Neutrophil (primary cell): ENCODE measurements at regions not wholly inside any gene's neighbourhood (a gene's known extent, or its start where the extent isn't known, plus 50 kb on each side); places are given as distances from the start of the nearest gene placed in this dataset.
"Not testable (repeated sequence)": the region's sequence is repeated elsewhere in the genome, so short reads cannot be mapped to it uniquely, and the experiment has no call there.

ENCODE experiments used
- H3K27ac ChIP-seq: fragments of 200-600 bp; sonication (generic); 2 replicates; pipeline ENCODE4 v1.5.1; 2016; ENCODE audit warnings: mild to moderate bottlenecking, moderate library complexity
- H3K27me3 ChIP-seq: fragments of 200-600 bp; sonication (generic); 2 replicates; pipeline ENCODE4 v1.6.0; 2016; ENCODE audit warnings: mild to moderate bottlenecking
- H3K36me3 ChIP-seq: fragments of 200-600 bp; sonication (generic); 2 replicates; pipeline ENCODE4 v1.5.1; 2017
- H3K4me1 ChIP-seq, 2 experiments: fragments of 200-600 bp in 1 of 2; sonication (generic) in 1 of 2; 1 replicate in 1 of 2; 2 replicates in 1 of 2; pipeline versions ENCODE4 v1.5.1 to v1.6.1; 2013 to 2016; ENCODE audit warnings: low read depth in 1 of 2, low read length in 1 of 2, mild to moderate bottlenecking in 1 of 2, moderate library complexity in 1 of 2; ENCODE audit not compliant: control insufficient read depth in 1 of 2, insufficient read depth in 1 of 2
- H3K4me3 ChIP-seq, 2 experiments: fragments of 200-600 bp in 1 of 2; sonication (generic) in 1 of 2; 1 replicate in 1 of 2; 2 replicates in 1 of 2; pipeline ENCODE4 v1.5.1; 2013 to 2016; ENCODE audit warnings: low read depth in 1 of 2, low read length in 1 of 2, mild to moderate bottlenecking in 1 of 2, moderate library complexity in 1 of 2
- H3K9me3 ChIP-seq: fragments of 200-600 bp; sonication (generic); 2 replicates; pipeline ENCODE4 v1.5.1; 2016
- CTCF ChIP-seq: fragments of 200-600 bp; sonication (generic); IDR thresholded peaks from 2 replicates; pipeline ENCODE4 v1.5.1; 2016; ENCODE audit warnings: antibody characterized with exemption

GRCh38 chr5:125236007-125236406 is 489.6 kb upstream of the ZNF608 start:
- TF ChIP-seq CTCF = no peak
- H3K4me1 ChIP-seq = no peaks in the 10 kb centered on the region
- no peak overlapping the region for H3K4me3 ChIP-seq
- H3K9me3 ChIP-seq = no peaks in the 10 kb centered on the region
- no peak overlapping the region for H3K27ac ChIP-seq
- H3K27me3 ChIP-seq = no peaks in the 10 kb centered on the region
- no peaks in the 10 kb centered on the region for H3K36me3 ChIP-seq

- no peak for TF ChIP-seq CTCF
- Histone ChIP-seq H3K4me1 (no peaks in the 10 kb centered on the region), H3K27ac (no peak overlapping the region), H3K27me3 (no peaks in the 10 kb centered on the region), H3K4me3 (no peak overlapping the region), H3K9me3 (no peaks in the 10 kb centered on the region), H3K36me3 (no peaks in the 10 kb centered on the region)
These were observed 490.5 kb upstream of the ZNF608 start for GRCh38 chr5:125236981-125237380.

- Histone ChIP-seq H3K27ac (no peak overlapping the region), H3K9me3 (no peaks in the 10 kb centered on the region), H3K4me3 (no peak overlapping the region), H3K27me3 (no peaks in the 10 kb centered on the region), H3K4me1 (no peaks in the 10 kb centered on the region), H3K36me3 (no peaks in the 10 kb centered on the region)
- TF ChIP-seq CTCF = no peak
These were observed 498.1 kb upstream of the ZNF608 start for GRCh38 chr5:125244531-125244930.

- H3K4me3 ChIP-seq = no peak overlapping the region
- no peaks in the 10 kb centered on the region for H3K27me3 ChIP-seq
- no peaks in the 10 kb centered on the region for H3K9me3 ChIP-seq
- H3K27ac ChIP-seq = no peak overlapping the region
- H3K36me3 ChIP-seq = no peaks in the 10 kb centered on the region
- no peaks in the 10 kb centered on the region for H3K4me1 ChIP-seq
- TF ChIP-seq CTCF = no peak
These were observed 498.8 kb upstream of the ZNF608 start for GRCh38 chr5:125245216-125245615.

- Histone ChIP-seq H3K9me3 (no peaks in the 10 kb centered on the region), H3K4me1 (no peaks in the 10 kb centered on the region), H3K27me3 (no peaks in the 10 kb centered on the region), H3K27ac (no peak overlapping the region), H3K4me3 (no peak overlapping the region), H3K36me3 (no peaks in the 10 kb centered on the region)
- TF ChIP-seq CTCF = no peak
These were observed 503.0 kb upstream of the ZNF608 start for GRCh38 chr5:125249400-125249799.

GRCh38 chr5:125251703-125252102 is 505.3 kb upstream of the ZNF608 start:
- no peaks in the 10 kb centered on the region for H3K27me3 ChIP-seq
- no peaks in the 10 kb centered on the region for H3K4me1 ChIP-seq
- H3K9me3 ChIP-seq = no peaks in the 10 kb centered on the region

GRCh38 chr5:125253634-125254033 is 507.2 kb upstream of the ZNF608 start:
- not testable (repeated sequence) for H3K27me3 ChIP-seq, H3K36me3 ChIP-seq, H3K9me3 ChIP-seq

More at GRCh38 chr5:125251703-125252102, 505.3 kb upstream of the ZNF608 start:
- H3K4me3 ChIP-seq = no peak overlapping the region
- H3K27ac ChIP-seq = no peak overlapping the region
- no peaks in the 10 kb centered on the region for H3K36me3 ChIP-seq
- TF ChIP-seq CTCF = no peak

More at GRCh38 chr5:125253634-125254033, 507.2 kb upstream of the ZNF608 start:
- H3K27ac ChIP-seq, H3K4me3 ChIP-seq, H3K4me1 ChIP-seq: not testable (repeated sequence)
